PC-3 (cell line): ENCODE measurements at regions not wholly inside any gene's neighbourhood (a gene's known extent, or its start where the extent isn't known, plus 50 kb on each side); places are given as distances from the start of the nearest gene placed in this dataset.

Experiments used
- ATAC-seq: fragments of 200-7000 bp; cut with Tn5 transposase; 2 replicates; pipeline ENCODE4 v1.9.1; 2020; ENCODE audit warnings: mild to moderate bottlenecking, moderate library complexity
- BruUV-seq: library from RNA; stranded (reverse); fragments of 400-500 nt; replicated peaks from 2 replicates; lab custom pipeline; 2021; lab: Mats Ljungman, UMichigan
- CTCF ChIA-PET: fragments of 300-600 bp; sonication (Branson Sonifier 250); formaldehyde crosslinking; loops from one replicate; lab custom pipeline; 2022; ENCODE audit warnings: antibody characterized with exemption; lab: Charles Lee
- POLR2A ChIA-PET: fragments of 300-600 bp; sonication (Branson Sonifier 250); formaldehyde crosslinking; loops from one replicate; lab custom pipeline; 2022; ENCODE audit warnings: antibody characterized with exemption; ENCODE audit not compliant: unreplicated experiment; lab: Charles Lee
- DNase-seq: peaks from one replicate; pipeline ENCODE4 v3.0.0-alpha.2; 2015
- H2AFZ ChIP-seq: fragments of 300-600 bp; sonication (generic); 2 replicates; pipeline ENCODE4 v1.6.0; 2016; ENCODE audit warnings: antibody characterized with exemption, low read length
- H3F3A ChIP-seq: fragments of 300-600 bp; sonication (generic); one replicate; pipeline ENCODE4 v1.6.0; 2017; ENCODE audit warnings: antibody characterized with exemption, low read length, control low read depth, mild to moderate bottlenecking; ENCODE audit not compliant: unreplicated experiment
- H3K27ac ChIP-seq: fragments of 300-600 bp; sonication (generic); 2 replicates; pipeline ENCODE4 v1.5.1; 2016; ENCODE audit warnings: mild to moderate bottlenecking, low read length
- H3K27me3 ChIP-seq: fragments of 300-600 bp; sonication (generic); 2 replicates; pipeline ENCODE4 v1.6.1; 2016; ENCODE audit warnings: low read length, mixed read lengths
- H3K36me3 ChIP-seq: fragments of 300-600 bp; sonication (generic); 2 replicates; pipeline ENCODE4 v1.6.1; 2016; ENCODE audit warnings: low read depth, mixed run types, low read length, mixed read lengths
- H3K4me1 ChIP-seq: fragments of 300-600 bp; sonication (generic); 2 replicates; pipeline ENCODE4 v1.5.1; 2016; ENCODE audit warnings: low read length; ENCODE audit not compliant: insufficient read depth
- H3K4me2 ChIP-seq: fragments of 300-600 bp; sonication (generic); 2 replicates; pipeline ENCODE4 v1.6.0; 2016; ENCODE audit warnings: low read length
- H3K4me3 ChIP-seq: fragments of 300-600 bp; sonication (generic); 2 replicates; pipeline ENCODE4 v1.5.1; 2016; ENCODE audit warnings: mild to moderate bottlenecking, low read length, mixed read lengths
- H3K79me2 ChIP-seq: fragments of 300-600 bp; sonication (generic); 2 replicates; pipeline ENCODE4 v1.6.1; 2017; ENCODE audit warnings: low read length, mixed read lengths
- H3K9ac ChIP-seq: fragments of 300-600 bp; sonication (generic); 2 replicates; pipeline ENCODE4 v1.6.0; 2016; ENCODE audit warnings: mild to moderate bottlenecking, low read length
- H3K9me2 ChIP-seq: fragments of 300-600 bp; sonication (generic); replicated peaks from 2 replicates; pipeline ENCODE4 v1.6.1; 2016; ENCODE audit warnings: mixed run types, low read length, mixed read lengths
- H3K9me3 ChIP-seq: fragments of 300-600 bp; sonication (generic); 2 replicates; pipeline ENCODE4 v1.6.1; 2016; ENCODE audit warnings: low read length, mixed read lengths
- H4K20me1 ChIP-seq: fragments of 300-600 bp; sonication (generic); 2 replicates; pipeline ENCODE4 v1.6.1; 2016; ENCODE audit warnings: low read length, mixed read lengths
- EZH2 ChIP-seq: fragments of 300-600 bp; sonication (generic); IDR thresholded peaks from one replicate; pipeline ENCODE4 v1.6.1; 2017; ENCODE audit warnings: antibody characterized with exemption, mild to moderate bottlenecking, low read length; ENCODE audit not compliant: unreplicated experiment
- EZH2phosphoT487 ChIP-seq: fragments of 300-600 bp; sonication (generic); IDR thresholded peaks from 2 replicates; pipeline ENCODE4 v1.6.1; 2018; ENCODE audit warnings: mild to moderate bottlenecking, antibody characterized with exemption, low read length, borderline replicate concordance
- intact Hi-C: fragments of 100-400 bp; cut with micrococcal nuclease; formaldehyde crosslinking; loops from 2 replicates; pipeline ENCODE4 v1.9.0; 2023
- TF ChIP-seq, protein P1 (sequence below): fragments of 300-600 bp; sonication (generic); conservative IDR thresholded peaks from 2 replicates; pipeline ENCODE4 v1.5.1; 2017; ENCODE audit warnings: antibody characterized with exemption, low read depth, mild to moderate bottlenecking, low read length

DNA sequence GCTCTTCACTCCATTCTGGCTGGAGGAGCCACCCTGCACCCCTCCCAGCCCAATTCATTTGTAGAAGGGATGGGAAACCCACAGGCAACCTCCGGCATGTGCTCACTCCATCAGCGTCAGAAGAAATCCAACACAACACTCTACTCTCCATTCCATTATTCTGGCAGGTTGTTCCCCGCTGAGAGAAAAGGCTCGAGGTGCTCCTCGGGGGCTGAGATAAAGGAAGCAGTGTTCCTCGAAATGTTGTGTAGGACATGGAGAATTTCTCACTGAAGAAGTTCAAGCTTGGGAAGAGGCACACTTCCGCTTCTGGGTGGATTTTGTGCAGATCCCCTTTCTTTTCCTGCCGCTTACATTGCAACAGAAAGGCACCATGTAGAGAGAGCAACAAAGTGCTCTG, 355.0 kb upstream of the CFAP20DC start:
- H3K36me3 ChIP-seq = no peaks in the 10 kb centered on the region
- H2AFZ ChIP-seq = no peak overlapping the region
- CTCF ChIA-PET = no interaction called here
- no peaks in the 10 kb centered on the region for H4K20me1 ChIP-seq
- no peaks in the 10 kb centered on the region for H3K27me3 ChIP-seq
- H3K4me1 ChIP-seq = no peaks in the 10 kb centered on the region
- H3K79me2 ChIP-seq = no peaks in the 10 kb centered on the region
- intact Hi-C loops = no loop called here
- ATAC-seq = no peak
- H3K27ac ChIP-seq = no peak overlapping the region
- H3K4me3 ChIP-seq = no peak overlapping the region
- H3F3A ChIP-seq = no peaks in the 10 kb centered on the region
- no TSS peak for BruUV-seq
- POLR2A ChIA-PET = no interaction called here
- H3K9ac ChIP-seq = no peak overlapping the region
- no peak for DNase-seq
- TF ChIP-seq EZH2 = no peak
- TF ChIP-seq, protein P1, sequence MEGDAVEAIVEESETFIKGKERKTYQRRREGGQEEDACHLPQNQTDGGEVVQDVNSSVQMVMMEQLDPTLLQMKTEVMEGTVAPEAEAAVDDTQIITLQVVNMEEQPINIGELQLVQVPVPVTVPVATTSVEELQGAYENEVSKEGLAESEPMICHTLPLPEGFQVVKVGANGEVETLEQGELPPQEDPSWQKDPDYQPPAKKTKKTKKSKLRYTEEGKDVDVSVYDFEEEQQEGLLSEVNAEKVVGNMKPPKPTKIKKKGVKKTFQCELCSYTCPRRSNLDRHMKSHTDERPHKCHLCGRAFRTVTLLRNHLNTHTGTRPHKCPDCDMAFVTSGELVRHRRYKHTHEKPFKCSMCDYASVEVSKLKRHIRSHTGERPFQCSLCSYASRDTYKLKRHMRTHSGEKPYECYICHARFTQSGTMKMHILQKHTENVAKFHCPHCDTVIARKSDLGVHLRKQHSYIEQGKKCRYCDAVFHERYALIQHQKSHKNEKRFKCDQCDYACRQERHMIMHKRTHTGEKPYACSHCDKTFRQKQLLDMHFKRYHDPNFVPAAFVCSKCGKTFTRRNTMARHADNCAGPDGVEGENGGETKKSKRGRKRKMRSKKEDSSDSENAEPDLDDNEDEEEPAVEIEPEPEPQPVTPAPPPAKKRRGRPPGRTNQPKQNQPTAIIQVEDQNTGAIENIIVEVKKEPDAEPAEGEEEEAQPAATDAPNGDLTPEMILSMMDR = no peak
- no peak for TF ChIP-seq EZH2phosphoT487
- H3K9me2 ChIP-seq = no peaks in the 10 kb centered on the region
- H3K4me2 ChIP-seq = no peak overlapping the region
- no peaks in the 10 kb centered on the region for H3K9me3 ChIP-seq

DNA sequence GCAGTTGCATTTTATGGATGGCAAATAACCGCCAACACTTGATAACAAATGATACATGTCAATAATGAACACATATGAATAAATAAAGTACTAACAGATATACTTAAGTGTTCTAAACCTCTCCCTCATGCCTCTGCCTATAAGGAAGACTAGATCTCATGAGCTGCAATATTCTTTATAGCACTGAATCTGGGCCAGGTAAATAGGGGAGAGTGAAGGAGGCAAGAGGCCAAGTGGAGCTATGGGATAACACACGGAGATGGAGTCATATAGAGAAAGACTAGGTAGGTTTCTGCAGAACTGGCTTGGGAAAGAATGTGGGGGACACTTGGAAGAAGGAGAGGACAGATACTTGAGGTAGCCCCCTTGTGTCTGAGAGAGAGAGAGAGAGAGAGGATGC, 354.2 kb upstream of the CFAP20DC start:
- H3K27ac ChIP-seq = no peak overlapping the region
- no peak overlapping the region for H3K4me3 ChIP-seq
- H3K4me2 ChIP-seq = no peak overlapping the region
- no TSS peak for BruUV-seq
- intact Hi-C loops = no loop called here
- ATAC-seq (no peak), DNase-seq (no peak)
- no peak overlapping the region for H2AFZ ChIP-seq
- no peaks in the 10 kb centered on the region for H3F3A ChIP-seq
- no peaks in the 10 kb centered on the region for H3K4me1 ChIP-seq
- no peaks in the 10 kb centered on the region for H3K79me2 ChIP-seq
- POLR2A ChIA-PET = no interaction called here
- no peaks in the 10 kb centered on the region for H3K9me3 ChIP-seq
- no peak overlapping the region for H3K9ac ChIP-seq
- TF ChIP-seq EZH2phosphoT487 (no peak), EZH2 (no peak)
- TF ChIP-seq, protein P1 = no peak
- CTCF ChIA-PET = no interaction called here
- no peaks in the 10 kb centered on the region for H3K36me3 ChIP-seq
- H3K27me3 ChIP-seq = no peaks in the 10 kb centered on the region
- no peaks in the 10 kb centered on the region for H4K20me1 ChIP-seq
- H3K9me2 ChIP-seq = no peaks in the 10 kb centered on the region

DNA sequence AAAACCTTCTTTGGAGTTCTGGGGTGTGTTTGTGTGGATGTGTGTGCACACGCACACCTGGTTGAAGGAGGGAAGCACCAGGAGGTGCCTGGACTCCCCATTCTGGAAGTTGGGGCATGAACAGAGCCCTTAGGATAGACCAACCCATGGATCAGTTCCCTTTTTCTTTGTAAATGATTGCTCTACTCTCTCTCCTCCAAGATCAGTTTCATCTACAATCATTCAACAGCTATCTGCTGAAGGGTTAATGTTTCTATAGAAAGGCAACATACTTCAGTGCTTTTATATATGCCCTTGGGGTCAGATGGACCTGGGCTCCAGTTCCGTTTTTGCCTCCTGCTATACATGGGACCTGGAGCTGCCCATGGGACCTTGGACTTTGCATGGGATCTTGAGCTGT, 352.1 kb upstream of the CFAP20DC start:
- no peak overlapping the region for H3K27ac ChIP-seq
- POLR2A ChIA-PET = no interaction called here
- H3K4me2 ChIP-seq = no peak overlapping the region
- BruUV-seq = no TSS peak
- H3K27me3 ChIP-seq = no peaks in the 10 kb centered on the region
- ATAC-seq (no peak), DNase-seq (no peak)
- no peaks in the 10 kb centered on the region for H3K9me2 ChIP-seq
- H3K4me1 ChIP-seq = no peaks in the 10 kb centered on the region
- H3K4me3 ChIP-seq = no peak overlapping the region
- H3K36me3 ChIP-seq = no peaks in the 10 kb centered on the region
- no peak overlapping the region for H3K9ac ChIP-seq
- intact Hi-C loops = no loop called here
- no peaks in the 10 kb centered on the region for H3K9me3 ChIP-seq
- no peaks in the 10 kb centered on the region for H3K79me2 ChIP-seq
- no peaks in the 10 kb centered on the region for H3F3A ChIP-seq
- H2AFZ ChIP-seq = no peak overlapping the region
- TF ChIP-seq EZH2 (no peak), EZH2phosphoT487 (no peak)
- TF ChIP-seq, protein P1 = no peak
- no peaks in the 10 kb centered on the region for H4K20me1 ChIP-seq
- CTCF ChIA-PET = no interaction called here
